GM12878 (cell line): ENCODE measurements at regions not wholly inside any gene's neighbourhood (a gene's known extent, or its start where the extent isn't known, plus 50 kb on each side); places are given as distances from the start of the nearest gene placed in this dataset.

Source experiments
- ATAC-seq: fragments of 200-7000 bp; cut with Tn5 transposase; 3 replicates; pipeline ENCODE4 v1.9.1; 2020; ENCODE audit warnings: mild to moderate bottlenecking, moderate library complexity
- BruUV-seq: library from RNA; stranded (reverse); fragments of 400-500 nt; replicated peaks from 2 replicates; lab custom pipeline; 2021; lab: Mats Ljungman, UMichigan
- CTCF ChIA-PET: fragments of 300-600 bp; sonication (Branson Sonifier 250); formaldehyde crosslinking; extraction: SDS; loops from one replicate; lab custom pipeline; 2021; ENCODE audit warnings: inconsistent platforms; lab: Yijun Ruan, JAX
- POLR2A ChIA-PET: fragments of 350-600 bp; formaldehyde crosslinking; extraction: SDS; loops from one replicate; lab custom pipeline; 2021; ENCODE audit warnings: inconsistent platforms; lab: Charles Lee
- RAD21 ChIA-PET: fragments of 300-600 bp; sonication (Branson Sonifier 250); formaldehyde crosslinking; loops from one replicate; lab custom pipeline; 2023; ENCODE audit warnings: antibody characterized with exemption; ENCODE audit not compliant: unreplicated experiment; lab: Charles Lee
- SMC1A ChIA-PET: fragments of 300-600 bp; sonication (Branson Sonifier 250); formaldehyde crosslinking; loops from one replicate; lab custom pipeline; 2023; ENCODE audit not compliant: unreplicated experiment, uncharacterized antibody; lab: Charles Lee
- DNase-seq: peaks from one replicate; pipeline ENCODE4 v3.0.0-alpha.2; 2011; ENCODE audit warnings: low read depth, low spot score
- FAIRE-seq: peaks from 3 replicates; lab custom pipeline; 2011; peaks lifted over from hg19 to GRCh38; lab: Jason Lieb, UNC
- H2AFZ ChIP-seq: 2 replicates; pipeline ENCODE4 v1.6.0; 2011; ENCODE audit warnings: low read depth, low read length, control low read depth; ENCODE audit not compliant: control insufficient read depth
- H3K27ac ChIP-seq: 2 replicates; pipeline ENCODE4 v1.5.1; 2011; ENCODE audit warnings: control low read depth; ENCODE audit not compliant: control insufficient read depth, insufficient read depth
- H3K27me3 ChIP-seq, 2 experiments: replicated peaks in 1 of 2; 2 replicates each; pipeline versions ENCODE4 v1.6.0 to v1.6.1; 2011; ENCODE audit warnings: low read length in 1 of 2; ENCODE audit not compliant: control insufficient read depth in 2 of 2, insufficient read depth in 2 of 2
- H3K36me3 ChIP-seq, 2 experiments: 2 replicates each; pipeline ENCODE4 v1.5.1; 2011; ENCODE audit warnings: low read length in 1 of 2; ENCODE audit not compliant: control insufficient read depth in 2 of 2, insufficient read depth in 2 of 2
- H3K4me1 ChIP-seq: 2 replicates; pipeline ENCODE4 v1.6.1; 2011; ENCODE audit warnings: mild to moderate bottlenecking, low read length, moderate library complexity, mixed read lengths; ENCODE audit not compliant: control insufficient read depth, insufficient read depth
- H3K4me2 ChIP-seq: 2 replicates; pipeline ENCODE4 v1.6.0; 2011; ENCODE audit warnings: control low read depth; ENCODE audit not compliant: control insufficient read depth, insufficient read depth
- H3K4me3 ChIP-seq: fragments of 200-600 bp; sonication (generic); 2 replicates; pipeline ENCODE4 v1.5.1; 2016
- H3K79me2 ChIP-seq: 2 replicates; pipeline ENCODE4 v1.6.0; 2011; ENCODE audit warnings: low read length; ENCODE audit not compliant: control insufficient read depth, insufficient read depth
- H3K9ac ChIP-seq: 2 replicates; pipeline ENCODE4 v1.8.0; 2011; ENCODE audit warnings: low read length, control low read depth, mixed read lengths; ENCODE audit not compliant: control insufficient read depth, insufficient read depth
- H3K9me3 ChIP-seq: replicated peaks from 3 replicates; pipeline ENCODE4 v1.5.1; 2011; ENCODE audit warnings: mild to moderate bottlenecking, low read length; ENCODE audit not compliant: control insufficient read depth, insufficient read depth
- H4K20me1 ChIP-seq: 2 replicates; pipeline ENCODE4 v1.6.0; 2011; ENCODE audit not compliant: control insufficient read depth, insufficient read depth
- BHLHE40 ChIP-seq, 2 experiments: fragments of 450-650 bp in 1 of 2; IDR thresholded peaks; 2 replicates each; pipeline ENCODE4 v1.6.1; 2011 to 2017; ENCODE audit warnings: low read depth in 2 of 2, borderline replicate concordance in 1 of 2, improper control_type of control experiment in 1 of 2, low read length in 1 of 2, mild to moderate bottlenecking in 1 of 2
- CBFB ChIP-seq: IDR thresholded peaks from 2 replicates; pipeline ENCODE4 v1.6.1; 2016; ENCODE audit warnings: antibody characterized with exemption, low read depth
- CHD1 ChIP-seq: IDR thresholded peaks from 2 replicates; pipeline ENCODE4 v1.6.1; 2012; ENCODE audit warnings: low read depth, low read length, improper control_type of control experiment
- SUPT20H ChIP-seq: IDR thresholded peaks from 2 replicates; pipeline ENCODE4 v1.6.1; 2011; ENCODE audit warnings: low read depth, mild to moderate bottlenecking, low read length, moderate library complexity, borderline replicate concordance; ENCODE audit not compliant: control insufficient read depth
- TARDBP ChIP-seq: IDR thresholded peaks from 2 replicates; pipeline ENCODE4 v1.6.1; 2016; ENCODE audit warnings: borderline replicate concordance
- WGBS: methylation state at CpG from one replicate; pipeline ENCODE4 v1.1.6; 2016; ENCODE audit warnings: low lambda C conversion rate; ENCODE audit not compliant: insufficient replicate concordance, insufficient coverage; ENCODE audit errors: missing lambda C conversion rate; 5-methylcytosine and 5-hydroxymethylcytosine counted together
- in situ Hi-C: fragments of 300-500 bp; cut with MboI; formaldehyde crosslinking; loops from 9 replicates; pipeline ENCODE4 v1.14.3; 2018; ENCODE audit warnings: mixed read lengths
- intact Hi-C: fragments of 100-400 bp; cut with micrococcal nuclease; formaldehyde crosslinking; loops from one replicate; pipeline ENCODE4 v1.14.2; 2022; ENCODE audit not compliant: unreplicated experiment
- TF ChIP-seq, protein P1 (sequence below): fragments of 150-350 bp; IDR thresholded peaks from 2 replicates; pipeline ENCODE4 v1.6.1; 2016; ENCODE audit warnings: low read depth, low read length
- TF ChIP-seq, protein P2 (sequence below): IDR thresholded peaks from 2 replicates; pipeline ENCODE4 v1.6.1; 2011; ENCODE audit warnings: low read depth, low read length, improper control_type of control experiment, borderline replicate concordance
- TF ChIP-seq, protein P3 (sequence below): fragments of 450-650 bp; IDR thresholded peaks from 2 replicates; pipeline ENCODE4 v1.6.1; 2017; ENCODE audit warnings: mild to moderate bottlenecking, moderate library complexity

GRCh38 chr1:22253012-22253790, 110.3 kb upstream of the WNT4 start:
- RAD21 ChIA-PET = no interaction called here
- in situ Hi-C loops = no loop called here

DNA sequence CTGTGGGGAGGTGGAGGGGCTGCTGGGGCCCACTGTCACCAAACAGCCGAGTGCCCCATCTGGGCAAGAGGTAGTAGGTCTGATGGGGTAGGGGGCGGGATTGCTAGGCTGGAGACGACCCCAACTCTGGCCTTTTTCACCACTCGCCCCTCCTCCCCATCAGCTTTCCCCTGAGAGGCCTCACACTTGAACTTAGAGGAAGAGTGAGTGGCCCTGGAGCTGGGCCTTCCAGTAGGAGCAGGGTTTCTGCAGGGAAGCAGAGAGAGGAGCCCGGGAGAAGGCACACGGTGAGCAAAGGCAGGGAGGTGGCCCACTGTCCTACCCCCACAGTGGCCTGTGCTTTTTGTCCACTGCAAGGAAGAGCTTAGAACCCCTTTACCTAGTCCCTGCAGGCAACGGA, 111.9 kb upstream of the WNT4 start:
- Histone ChIP-seq H4K20me1 (no peaks in the 10 kb centered on the region), H3K36me3 (no peaks in the 10 kb centered on the region), H3K4me2 (no peak overlapping the region), H3K27ac (no peak overlapping the region), H3K4me3 (no peak overlapping the region), H2AFZ (no peak overlapping the region), H3K4me1 (no peaks in the 10 kb centered on the region), H3K9ac (no peak overlapping the region), H3K79me2 (no peaks in the 10 kb centered on the region), H3K9me3 (no peaks in the 10 kb centered on the region), H3K27me3 (peaks cover 0 to 4% of the 10 kb centered on the region in 2 experiments)
- ChIA-PET CTCF (interaction anchor here (1.0 kb wide), 1 partner anchor 21 kb away, joined by 3 read pairs; no protein-coding TSS in a partner anchor), SMC1A (no interaction called here), POLR2A (no interaction called here), RAD21 (no interaction called here)
- no peak for DNase-seq
- no TSS peak for BruUV-seq
- FAIRE-seq = no peak
- WGBS = 21% methylated on average over 6 of the region's 7 CpGs
- intact Hi-C loops = no loop called here
- in situ Hi-C loops = no loop called here
- ATAC-seq = no peak
- TF ChIP-seq, protein P1, sequence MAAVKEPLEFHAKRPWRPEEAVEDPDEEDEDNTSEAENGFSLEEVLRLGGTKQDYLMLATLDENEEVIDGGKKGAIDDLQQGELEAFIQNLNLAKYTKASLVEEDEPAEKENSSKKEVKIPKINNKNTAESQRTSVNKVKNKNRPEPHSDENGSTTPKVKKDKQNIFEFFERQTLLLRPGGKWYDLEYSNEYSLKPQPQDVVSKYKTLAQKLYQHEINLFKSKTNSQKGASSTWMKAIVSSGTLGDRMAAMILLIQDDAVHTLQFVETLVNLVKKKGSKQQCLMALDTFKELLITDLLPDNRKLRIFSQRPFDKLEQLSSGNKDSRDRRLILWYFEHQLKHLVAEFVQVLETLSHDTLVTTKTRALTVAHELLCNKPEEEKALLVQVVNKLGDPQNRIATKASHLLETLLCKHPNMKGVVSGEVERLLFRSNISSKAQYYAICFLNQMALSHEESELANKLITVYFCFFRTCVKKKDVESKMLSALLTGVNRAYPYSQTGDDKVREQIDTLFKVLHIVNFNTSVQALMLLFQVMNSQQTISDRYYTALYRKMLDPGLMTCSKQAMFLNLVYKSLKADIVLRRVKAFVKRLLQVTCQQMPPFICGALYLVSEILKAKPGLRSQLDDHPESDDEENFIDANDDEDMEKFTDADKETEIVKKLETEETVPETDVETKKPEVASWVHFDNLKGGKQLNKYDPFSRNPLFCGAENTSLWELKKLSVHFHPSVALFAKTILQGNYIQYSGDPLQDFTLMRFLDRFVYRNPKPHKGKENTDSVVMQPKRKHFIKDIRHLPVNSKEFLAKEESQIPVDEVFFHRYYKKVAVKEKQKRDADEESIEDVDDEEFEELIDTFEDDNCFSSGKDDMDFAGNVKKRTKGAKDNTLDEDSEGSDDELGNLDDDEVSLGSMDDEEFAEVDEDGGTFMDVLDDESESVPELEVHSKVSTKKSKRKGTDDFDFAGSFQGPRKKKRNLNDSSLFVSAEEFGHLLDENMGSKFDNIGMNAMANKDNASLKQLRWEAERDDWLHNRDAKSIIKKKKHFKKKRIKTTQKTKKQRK = no peak
- TF ChIP-seq, protein P2, sequence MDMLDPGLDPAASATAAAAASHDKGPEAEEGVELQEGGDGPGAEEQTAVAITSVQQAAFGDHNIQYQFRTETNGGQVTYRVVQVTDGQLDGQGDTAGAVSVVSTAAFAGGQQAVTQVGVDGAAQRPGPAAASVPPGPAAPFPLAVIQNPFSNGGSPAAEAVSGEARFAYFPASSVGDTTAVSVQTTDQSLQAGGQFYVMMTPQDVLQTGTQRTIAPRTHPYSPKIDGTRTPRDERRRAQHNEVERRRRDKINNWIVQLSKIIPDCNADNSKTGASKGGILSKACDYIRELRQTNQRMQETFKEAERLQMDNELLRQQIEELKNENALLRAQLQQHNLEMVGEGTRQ = no peak
- TF ChIP-seq CHD1 = no peak
- TF ChIP-seq TARDBP = no peak
- TF ChIP-seq, protein P3, sequence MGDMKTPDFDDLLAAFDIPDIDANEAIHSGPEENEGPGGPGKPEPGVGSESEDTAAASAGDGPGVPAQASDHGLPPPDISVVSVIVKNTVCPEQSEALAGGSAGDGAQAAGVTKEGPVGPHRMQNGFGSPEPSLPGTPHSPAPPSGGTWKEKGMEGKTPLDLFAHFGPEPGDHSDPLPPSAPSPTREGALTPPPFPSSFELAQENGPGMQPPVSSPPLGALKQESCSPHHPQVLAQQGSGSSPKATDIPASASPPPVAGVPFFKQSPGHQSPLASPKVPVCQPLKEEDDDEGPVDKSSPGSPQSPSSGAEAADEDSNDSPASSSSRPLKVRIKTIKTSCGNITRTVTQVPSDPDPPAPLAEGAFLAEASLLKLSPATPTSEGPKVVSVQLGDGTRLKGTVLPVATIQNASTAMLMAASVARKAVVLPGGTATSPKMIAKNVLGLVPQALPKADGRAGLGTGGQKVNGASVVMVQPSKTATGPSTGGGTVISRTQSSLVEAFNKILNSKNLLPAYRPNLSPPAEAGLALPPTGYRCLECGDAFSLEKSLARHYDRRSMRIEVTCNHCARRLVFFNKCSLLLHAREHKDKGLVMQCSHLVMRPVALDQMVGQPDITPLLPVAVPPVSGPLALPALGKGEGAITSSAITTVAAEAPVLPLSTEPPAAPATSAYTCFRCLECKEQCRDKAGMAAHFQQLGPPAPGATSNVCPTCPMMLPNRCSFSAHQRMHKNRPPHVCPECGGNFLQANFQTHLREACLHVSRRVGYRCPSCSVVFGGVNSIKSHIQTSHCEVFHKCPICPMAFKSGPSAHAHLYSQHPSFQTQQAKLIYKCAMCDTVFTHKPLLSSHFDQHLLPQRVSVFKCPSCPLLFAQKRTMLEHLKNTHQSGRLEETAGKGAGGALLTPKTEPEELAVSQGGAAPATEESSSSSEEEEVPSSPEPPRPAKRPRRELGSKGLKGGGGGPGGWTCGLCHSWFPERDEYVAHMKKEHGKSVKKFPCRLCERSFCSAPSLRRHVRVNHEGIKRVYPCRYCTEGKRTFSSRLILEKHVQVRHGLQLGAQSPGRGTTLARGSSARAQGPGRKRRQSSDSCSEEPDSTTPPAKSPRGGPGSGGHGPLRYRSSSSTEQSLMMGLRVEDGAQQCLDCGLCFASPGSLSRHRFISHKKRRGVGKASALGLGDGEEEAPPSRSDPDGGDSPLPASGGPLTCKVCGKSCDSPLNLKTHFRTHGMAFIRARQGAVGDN = no peak
- TF ChIP-seq SUPT20H = no peak

More at GRCh38 chr1:22253012-22253790, 110.3 kb upstream of the WNT4 start:
- Histone ChIP-seq H3K4me2 (no peak overlapping the region), H3K4me3 (no peak overlapping the region), H3K27me3 (peaks cover 0 to 7% of the 10 kb centered on the region in 2 experiments; a peak in 3 of 4 replicates), H2AFZ (no peak overlapping the region), H4K20me1 (no peaks in the 10 kb centered on the region), H3K36me3 (no peaks in the 10 kb centered on the region), H3K9me3 (no peaks in the 10 kb centered on the region), H3K27ac (no peak overlapping the region), H3K9ac (no peak overlapping the region), H3K79me2 (no peaks in the 10 kb centered on the region), H3K4me1 (no peaks in the 10 kb centered on the region)
- DNase-seq (no peak), ATAC-seq (no peak), FAIRE-seq (no peak)
- WGBS = 22% methylated on average over 16 of the region's 16 CpGs
- BruUV-seq = no TSS peak
- SMC1A ChIA-PET = no interaction called here
- TF ChIP-seq CBFB (no peak), BHLHE40 (IDR thresholded peaks at IDR 0.05; ENCODE audit: borderline replicate concordance in 1 of 2, low read depth in 2 of 2, low read length in 1 of 2) (peak in 1 of 2 experiments; percentile 21; a peak in 1 of 4 replicates)
- intact Hi-C loops = no loop called here
- CTCF ChIA-PET = no interaction called here
- POLR2A ChIA-PET = no interaction called here
